NCI-H510A treated with DMSO at 0.1 percent for 48 hours (cell line): ENCODE measurements at regions not wholly inside any gene's neighbourhood (a gene's known extent, or its start where the extent isn't known, plus 50 kb on each side); places are given as distances from the start of the nearest gene placed in this dataset.

Source experiments
- DNase-seq: peaks from one replicate; lab custom pipeline; 2025; lab: John Stamatoyannopoulos, UW

GRCh38 chr1:56150441-56151215 lies 428.7 kb downstream of the PLPP3 start:
- no peak for DNase-seq

- DNase-seq = no peak
These were observed 429.6 kb downstream of the PLPP3 start for GRCh38 chr1:56149761-56150160.

- no peak for DNase-seq
These were observed 430.8 kb downstream of the PLPP3 start for GRCh38 chr1:56148326-56149193.

- DNase-seq = no peak
These were observed 431.9 kb downstream of the PLPP3 start for GRCh38 chr1:56147459-56147858.

- DNase-seq = no peak
These were observed 432.3 kb downstream of the PLPP3 start for GRCh38 chr1:56147034-56147433.

GRCh38 chr1:56146449-56146848 lies 432.9 kb downstream of the PLPP3 start:
- no peak for DNase-seq

GRCh38 chr1:56145581-56145980 lies 433.8 kb downstream of the PLPP3 start:
- DNase-seq = no peak

- no peak for DNase-seq
These were observed 437.1 kb downstream of the PLPP3 start for GRCh38 chr1:56142301-56142700.

GRCh38 chr1:56139836-56140235 lies 439.5 kb downstream of the PLPP3 start:
- DNase-seq = no peak

- no peak for DNase-seq
These were observed 441.6 kb downstream of the PLPP3 start for GRCh38 chr1:56137521-56138505.

GRCh38 chr1:56137090-56137489 lies 442.3 kb downstream of the PLPP3 start:
- DNase-seq = no peak

- DNase-seq = no peak
These were observed 443.6 kb downstream of the PLPP3 start for GRCh38 chr1:56135864-56136147.

GRCh38 chr1:56135069-56135863 lies 444.1 kb downstream of the PLPP3 start:
- DNase-seq = no peak

GRCh38 chr1:56133522-56134472 lies 445.6 kb downstream of the PLPP3 start:
- DNase-seq = no peak

GRCh38 chr1:56132520-56132919 lies 446.8 kb downstream of the PLPP3 start:
- no peak for DNase-seq

GRCh38 chr1:56129837-56130236 lies 449.5 kb downstream of the PLPP3 start:
- DNase-seq = no peak

GRCh38 chr1:56125316-56125715 lies 454.0 kb downstream of the PLPP3 start:
- DNase-seq = no peak

GRCh38 chr1:56123826-56124225 lies 455.5 kb downstream of the PLPP3 start:
- no peak for DNase-seq

- DNase-seq = no peak
These were observed 455.9 kb downstream of the PLPP3 start for GRCh38 chr1:56123421-56123820.

- DNase-seq = no peak
These were observed 459.3 kb downstream of the PLPP3 start for GRCh38 chr1:56120021-56120420.
